Testis (tissue), 2 donors: ENCODE measurements at regions not wholly inside any gene's neighbourhood (a gene's known extent, or its start where the extent isn't known, plus 50 kb on each side); places are given as distances from the start of the nearest gene placed in this dataset.

Experiments used
- DNase-seq: peaks from one replicate; pipeline ENCODE4 v3.0.0-alpha.2; 2019
- H3K27ac ChIP-seq, 2 donors: fragments of 200-600 bp; sonication (generic); one replicate each; pipeline ENCODE4 v1.5.1; 2019
- H3K27me3 ChIP-seq: fragments of 200-600 bp; sonication (generic); one replicate; pipeline ENCODE4 v1.5.1; 2019
- H3K36me3 ChIP-seq: fragments of 200-600 bp; sonication (generic); one replicate; pipeline ENCODE4 v1.5.1; 2017; ENCODE audit warnings: low read depth; ENCODE audit errors: missing control alignments
- H3K4me1 ChIP-seq: fragments of 200-600 bp; sonication (generic); one replicate; pipeline ENCODE4 v1.5.1; 2019
- H3K4me3 ChIP-seq, 2 donors: fragments of 200-600 bp; sonication (generic); one replicate each; pipeline ENCODE4 v1.5.1; 2017 to 2019
- H3K9me3 ChIP-seq: fragments of 200-600 bp; sonication (generic); one replicate; pipeline ENCODE4 v1.5.1; 2017
- CTCF ChIP-seq, 3 experiments: fragments of 450-650 bp in 2 of 3; fragments of 200-600 bp in 1 of 3; sonication (generic) in 1 of 3; IDR thresholded peaks; one replicate each; pipeline ENCODE4 v1.5.1; 2016 to 2019; ENCODE audit warnings: antibody characterized with exemption in 3 of 3, mild to moderate bottlenecking in 2 of 3, moderate library complexity in 1 of 3
- POLR2A ChIP-seq: fragments of 450-650 bp; IDR thresholded peaks from one replicate; pipeline ENCODE4 v1.6.1; 2017; ENCODE audit warnings: antibody characterized with exemption, mild to moderate bottlenecking, moderate library complexity
- whole genome bisulfite sequencing, 2 donors: methylation state at CpG; one replicate each; pipeline ENCODE4 v1.1.5; 2018; 5-methylcytosine and 5-hydroxymethylcytosine counted together
- intact Hi-C: fragments of 100-400 bp; cut with DNase I; formaldehyde crosslinking; loops from one replicate; pipeline ENCODE4 v1.15.1; 2023; ENCODE audit warnings: low total_unique reads

- H3K27me3 ChIP-seq: no peaks in the 10 kb centered on the region
- no peaks in the 10 kb centered on the region for H3K4me1 ChIP-seq
- intact Hi-C loops: no loop called here
- TF ChIP-seq CTCF (IDR thresholded peaks at IDR 0.05) (no peak), POLR2A (no peak)
- DNase-seq: no peak
- no peak overlapping the region for H3K4me3 ChIP-seq
- 73 to 80% methylated on average over 2 of the region's 2 CpGs for whole genome bisulfite sequencing, 2 donors
- H3K36me3 ChIP-seq: no peaks in the 10 kb centered on the region
- H3K27ac ChIP-seq: no peak overlapping the region
- H3K9me3 ChIP-seq: no peaks in the 10 kb centered on the region
These were observed 2357.2 kb downstream of the LRRC4C start for GRCh38 chr11:39102236-39102635.

DNA sequence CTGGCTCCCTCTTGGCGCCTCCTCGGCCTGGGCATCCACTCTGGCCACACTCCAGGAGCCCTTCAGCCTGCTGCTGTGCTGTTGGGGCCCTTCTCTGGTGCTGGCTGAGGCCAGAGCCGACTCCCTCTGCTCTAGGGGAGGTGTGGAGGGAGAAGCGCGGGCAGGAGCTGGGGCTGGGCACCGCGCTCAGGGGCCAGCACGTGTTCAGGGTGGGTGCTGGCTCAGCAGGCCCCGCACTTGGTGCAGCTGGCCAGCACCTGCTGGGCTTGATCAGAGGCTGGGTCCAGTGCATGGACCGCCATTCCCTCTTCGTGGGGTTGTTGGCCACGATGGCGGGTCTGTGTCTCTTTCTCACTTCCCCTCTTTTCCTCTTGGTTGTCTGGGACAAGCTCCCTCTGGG lies 2381.0 kb downstream of the LRRC4C start:
- DNase-seq: no peak
- no peaks in the 10 kb centered on the region for H3K36me3 ChIP-seq
- intact Hi-C loops: no loop called here
- 74 to 80% methylated on average over 9 to 13 of the region's 13 CpGs for WGBS, 2 donors
- no peak overlapping the region for H3K4me3 ChIP-seq
- H3K4me1 ChIP-seq: no peaks in the 10 kb centered on the region
- TF ChIP-seq POLR2A (no peak), CTCF (IDR thresholded peaks at IDR 0.05) (no peak)
- H3K9me3 ChIP-seq: no peaks in the 10 kb centered on the region
- H3K27ac ChIP-seq: no peak overlapping the region
- H3K27me3 ChIP-seq: no peaks in the 10 kb centered on the region

DNA sequence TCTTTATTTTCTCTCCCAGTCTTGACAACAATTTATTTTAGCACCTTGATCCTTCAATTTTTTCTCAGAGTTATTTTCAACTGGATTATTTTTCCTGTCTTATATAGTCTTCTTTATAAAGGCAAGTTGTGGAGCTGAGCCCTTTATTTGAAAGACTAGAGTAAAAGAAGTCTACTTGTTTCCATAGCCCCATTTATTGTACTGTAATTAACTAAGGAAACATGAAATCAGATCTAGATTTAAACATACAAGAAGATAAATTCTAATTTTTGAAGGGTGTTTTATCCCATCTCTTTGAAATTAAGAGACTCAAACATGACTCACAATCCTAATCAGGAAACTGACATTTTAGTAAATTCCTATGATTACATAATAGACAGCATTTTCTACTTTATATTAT lies 2421.8 kb downstream of the LRRC4C start:
- no peak for DNase-seq
- no peak for TF ChIP-seq POLR2A
- TF ChIP-seq CTCF (IDR thresholded peaks at IDR 0.05): no peak
- no peaks in the 10 kb centered on the region for H3K36me3 ChIP-seq

DNA sequence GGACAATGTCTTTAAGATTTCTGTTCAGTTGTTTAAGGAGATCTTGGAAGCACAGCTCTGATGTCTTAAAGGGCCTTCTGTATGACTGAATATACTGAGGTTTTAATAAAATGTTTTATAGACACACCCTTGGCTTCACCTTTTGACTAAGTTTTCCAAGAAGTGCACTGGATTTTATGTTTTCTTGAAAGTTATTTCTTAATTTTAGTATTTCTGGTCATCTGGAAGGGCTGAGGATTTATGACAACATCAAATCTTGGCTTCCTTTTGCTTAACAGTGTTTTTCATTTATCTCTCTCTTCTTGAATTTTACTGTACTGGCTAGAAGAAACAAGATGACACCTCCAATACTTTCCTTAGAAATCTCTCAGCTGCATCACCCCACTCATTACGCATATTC lies 2423.4 kb downstream of the LRRC4C start:
- H3K27ac ChIP-seq: no peak overlapping the region
- no peaks in the 10 kb centered on the region for H3K9me3 ChIP-seq
- TF ChIP-seq POLR2A: no peak
- no peak for TF ChIP-seq CTCF (IDR thresholded peaks at IDR 0.05)
- no peaks in the 10 kb centered on the region for H3K27me3 ChIP-seq
- H3K4me3 ChIP-seq: no peak overlapping the region
- no peak for DNase-seq
- WGBS, 2 donors: 93 to 96% methylated on average over 1 of the region's 1 CpG
- H3K36me3 ChIP-seq: no peaks in the 10 kb centered on the region
- intact Hi-C loops: no loop called here
- H3K4me1 ChIP-seq: no peaks in the 10 kb centered on the region

More for the DNA sequence above, 2421.8 kb downstream of the LRRC4C start:
- intact Hi-C loops: no loop called here
- no peak overlapping the region for H3K27ac ChIP-seq
- no peaks in the 10 kb centered on the region for H3K4me1 ChIP-seq
- no peak overlapping the region for H3K4me3 ChIP-seq
- no peaks in the 10 kb centered on the region for H3K27me3 ChIP-seq
- H3K9me3 ChIP-seq: no peaks in the 10 kb centered on the region

DNA sequence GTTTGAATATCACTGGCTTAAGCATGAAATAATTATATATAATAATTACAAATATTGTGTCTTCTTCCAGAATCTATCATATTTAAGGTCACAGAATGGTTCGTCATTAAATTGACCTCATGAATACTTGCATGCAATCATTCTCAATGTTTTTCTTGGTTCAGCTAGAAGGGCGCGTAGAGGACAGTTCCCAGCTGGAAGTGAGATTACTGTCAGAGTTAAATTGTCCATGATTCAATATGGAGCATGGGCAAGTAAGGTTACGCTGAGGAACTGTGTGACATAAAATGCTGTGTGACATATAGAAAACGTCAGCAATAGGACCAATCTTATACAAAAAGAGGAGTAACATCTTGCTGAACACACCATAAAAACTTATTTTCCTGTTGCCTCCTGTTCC lies 2423.5 kb upstream of the RAG2 start:
- Histone ChIP-seq H3K4me1 (no peaks in the 10 kb centered on the region), H3K9me3 (no peaks in the 10 kb centered on the region), H3K4me3 (no peak overlapping the region), H3K36me3 (no peaks in the 10 kb centered on the region), H3K27ac (no peak overlapping the region), H3K27me3 (no peaks in the 10 kb centered on the region)
- whole genome bisulfite sequencing, 2 donors: 61 to 63% methylated on average over 5 of the region's 5 CpGs
- intact Hi-C loops: no loop called here
- TF ChIP-seq CTCF (IDR thresholded peaks at IDR 0.05): no peak
- TF ChIP-seq POLR2A: no peak
- DNase-seq: no peak
